ENCODE measurements at regions not wholly inside any gene's neighbourhood (a gene's known extent, or its start where the extent isn't known, plus 50 kb on each side); places are given as distances from the start of the nearest gene placed in this dataset.

- DNase-seq (ENCODE audit: low spot score in 2 of 2) (no peak), ATAC-seq (replicated peaks; ENCODE audit: extremely low read depth, poor library complexity, severe bottlenecking) (no peak)
- no peaks in the 10 kb centered on the region for H3K9me3 Mint-ChIP-seq
- H3K4me3 Mint-ChIP-seq = no peak overlapping the region
- H3K27ac Mint-ChIP-seq (ENCODE audit: low read depth) = no peak overlapping the region
- no peaks in the 10 kb centered on the region for H3K4me1 Mint-ChIP-seq
- peaks cover 45% of the 10 kb centered on the region for H3K27me3 Mint-ChIP-seq
- H3K36me3 Mint-ChIP-seq (ENCODE audit: insufficient read depth) = no peaks in the 10 kb centered on the region
These were observed 192.6 kb upstream of the GGTLC1 start for GRCh38 chr20:24181151-24181550.

- no peak overlapping the region for H3K4me3 Mint-ChIP-seq
- H3K4me1 Mint-ChIP-seq = no peaks in the 10 kb centered on the region
- no peak for ATAC-seq (replicated peaks; ENCODE audit: extremely low read depth, poor library complexity, severe bottlenecking)
- no peak for DNase-seq (ENCODE audit: low spot score in 2 of 2)
- H3K36me3 Mint-ChIP-seq (ENCODE audit: insufficient read depth) = peaks cover 2% of the 10 kb centered on the region
- H3K27me3 Mint-ChIP-seq = peaks cover 43% of the 10 kb centered on the region
- no peak overlapping the region for H3K27ac Mint-ChIP-seq (ENCODE audit: low read depth)
- no peaks in the 10 kb centered on the region for H3K9me3 Mint-ChIP-seq
These were observed 180.7 kb upstream of the GGTLC1 start for GRCh38 chr20:24169256-24169655.

GRCh38 chr20:24166412-24166811 is 177.8 kb upstream of the GGTLC1 start:
- H3K27ac Mint-ChIP-seq (ENCODE audit: low read depth) = no peak overlapping the region
- peaks cover 2% of the 10 kb centered on the region for H3K36me3 Mint-ChIP-seq (ENCODE audit: insufficient read depth)
- no peak for ATAC-seq (replicated peaks; ENCODE audit: extremely low read depth, poor library complexity, severe bottlenecking)
- peaks cover 15% of the 10 kb centered on the region for H3K27me3 Mint-ChIP-seq
- H3K4me1 Mint-ChIP-seq = no peaks in the 10 kb centered on the region
- no peak for DNase-seq (ENCODE audit: low spot score in 2 of 2)
- H3K4me3 Mint-ChIP-seq = no peak overlapping the region
- no peaks in the 10 kb centered on the region for H3K9me3 Mint-ChIP-seq

GRCh38 chr20:24166123-24166381 is 177.5 kb upstream of the GGTLC1 start:
- Mint-ChIP-seq H3K9me3 (no peaks in the 10 kb centered on the region), H3K4me3 (no peak overlapping the region), H3K27me3 (peaks cover 11% of the 10 kb centered on the region), H3K4me1 (no peaks in the 10 kb centered on the region), H3K36me3 (ENCODE audit: insufficient read depth) (peaks cover 2% of the 10 kb centered on the region), H3K27ac (ENCODE audit: low read depth) (no peak overlapping the region)
- ATAC-seq (replicated peaks; ENCODE audit: extremely low read depth, poor library complexity, severe bottlenecking) (no peak), DNase-seq (ENCODE audit: low spot score in 2 of 2) (no peak)

- Mint-ChIP-seq H3K4me1 (no peaks in the 10 kb centered on the region), H3K36me3 (ENCODE audit: insufficient read depth) (peaks cover 2% of the 10 kb centered on the region), H3K4me3 (no peak overlapping the region)
These were observed 176.9 kb upstream of the GGTLC1 start for GRCh38 chr20:24165301-24166122.

GRCh38 chr20:24164360-24164759 is 175.8 kb upstream of the GGTLC1 start:
- ATAC-seq (replicated peaks; ENCODE audit: extremely low read depth, poor library complexity, severe bottlenecking) (no peak), DNase-seq (ENCODE audit: low spot score in 2 of 2) (no peak)
- no peaks in the 10 kb centered on the region for H3K4me1 Mint-ChIP-seq
- H3K4me3 Mint-ChIP-seq = no peak overlapping the region
- no peaks in the 10 kb centered on the region for H3K27me3 Mint-ChIP-seq
- no peaks in the 10 kb centered on the region for H3K36me3 Mint-ChIP-seq (ENCODE audit: insufficient read depth)
- H3K9me3 Mint-ChIP-seq = no peaks in the 10 kb centered on the region
- H3K27ac Mint-ChIP-seq (ENCODE audit: low read depth) = no peak overlapping the region

More at GRCh38 chr20:24165301-24166122, 176.9 kb upstream of the GGTLC1 start:
- ATAC-seq (replicated peaks; ENCODE audit: extremely low read depth, poor library complexity, severe bottlenecking) (no peak), DNase-seq (ENCODE audit: low spot score in 2 of 2) (no peak)
- no peak overlapping the region for H3K27ac Mint-ChIP-seq (ENCODE audit: low read depth)
- peaks cover 6% of the 10 kb centered on the region for H3K27me3 Mint-ChIP-seq
- no peaks in the 10 kb centered on the region for H3K9me3 Mint-ChIP-seq

- DNase-seq (ENCODE audit: low spot score in 2 of 2) (no peak), ATAC-seq (replicated peaks; ENCODE audit: extremely low read depth, poor library complexity, severe bottlenecking) (no peak)
- no peaks in the 10 kb centered on the region for H3K36me3 Mint-ChIP-seq (ENCODE audit: insufficient read depth)
- H3K27ac Mint-ChIP-seq (ENCODE audit: low read depth) = no peak overlapping the region
- H3K4me1 Mint-ChIP-seq = no peaks in the 10 kb centered on the region
- no peak overlapping the region for H3K4me3 Mint-ChIP-seq
- no peaks in the 10 kb centered on the region for H3K27me3 Mint-ChIP-seq
- no peaks in the 10 kb centered on the region for H3K9me3 Mint-ChIP-seq
These were observed 174.9 kb upstream of the GGTLC1 start for GRCh38 chr20:24163506-24163905.

- no peak overlapping the region for H3K27ac Mint-ChIP-seq (ENCODE audit: low read depth)
- no peaks in the 10 kb centered on the region for H3K27me3 Mint-ChIP-seq
- no peak for ATAC-seq (replicated peaks; ENCODE audit: extremely low read depth, poor library complexity, severe bottlenecking)
These were observed 172.1 kb upstream of the GGTLC1 start for GRCh38 chr20:24160563-24161281.

GRCh38 chr20:24158281-24158680 is 169.7 kb upstream of the GGTLC1 start:
- peaks cover 13% of the 10 kb centered on the region for H3K27me3 Mint-ChIP-seq
- no peak overlapping the region for H3K4me3 Mint-ChIP-seq
- ATAC-seq (replicated peaks; ENCODE audit: extremely low read depth, poor library complexity, severe bottlenecking) (no peak), DNase-seq (ENCODE audit: low spot score in 2 of 2) (no peak)
- no peak overlapping the region for H3K27ac Mint-ChIP-seq (ENCODE audit: low read depth)
- H3K36me3 Mint-ChIP-seq (ENCODE audit: insufficient read depth) = peaks cover 2% of the 10 kb centered on the region
- H3K9me3 Mint-ChIP-seq = no peaks in the 10 kb centered on the region
- peaks cover 15% of the 10 kb centered on the region for H3K4me1 Mint-ChIP-seq

More at GRCh38 chr20:24160563-24161281, 172.1 kb upstream of the GGTLC1 start:
- DNase-seq (ENCODE audit: low spot score in 2 of 2) = no peak
- no peak overlapping the region for H3K4me3 Mint-ChIP-seq
- H3K4me1 Mint-ChIP-seq = peaks cover 15% of the 10 kb centered on the region
- H3K9me3 Mint-ChIP-seq = no peaks in the 10 kb centered on the region
- H3K36me3 Mint-ChIP-seq (ENCODE audit: insufficient read depth) = peaks cover 2% of the 10 kb centered on the region

GRCh38 chr20:24157213-24157612 is 168.6 kb upstream of the GGTLC1 start:
- Mint-ChIP-seq H3K36me3 (ENCODE audit: insufficient read depth) (peaks cover 2% of the 10 kb centered on the region), H3K9me3 (no peaks in the 10 kb centered on the region), H3K4me1 (peaks cover 15% of the 10 kb centered on the region), H3K27ac (ENCODE audit: low read depth) (peak overlapping the region; percentile 83), H3K27me3 (peaks cover 15% of the 10 kb centered on the region), H3K4me3 (no peak overlapping the region)
- peak; percentile 96 for ATAC-seq (replicated peaks; ENCODE audit: extremely low read depth, poor library complexity, severe bottlenecking)
- DNase-seq (ENCODE audit: low spot score in 2 of 2) = peak in 1 of 2 donors; percentile 58

- H3K4me3 Mint-ChIP-seq = no peak overlapping the region
- peaks cover 27% of the 10 kb centered on the region for H3K4me1 Mint-ChIP-seq
- DNase-seq (ENCODE audit: low spot score in 2 of 2) (no peak), ATAC-seq (replicated peaks; ENCODE audit: extremely low read depth, poor library complexity, severe bottlenecking) (no peak)
- peaks cover 2% of the 10 kb centered on the region for H3K36me3 Mint-ChIP-seq (ENCODE audit: insufficient read depth)
- H3K27ac Mint-ChIP-seq (ENCODE audit: low read depth) = no peak overlapping the region
- peaks cover 15% of the 10 kb centered on the region for H3K27me3 Mint-ChIP-seq
- peaks cover 4% of the 10 kb centered on the region for H3K9me3 Mint-ChIP-seq
These were observed 164.8 kb upstream of the GGTLC1 start for GRCh38 chr20:24153101-24154040.

GRCh38 chr20:24151621-24152294 is 163.2 kb upstream of the GGTLC1 start:
- H3K27me3 Mint-ChIP-seq = peaks cover 15% of the 10 kb centered on the region
- no peak for ATAC-seq (replicated peaks; ENCODE audit: extremely low read depth, poor library complexity, severe bottlenecking)
- H3K9me3 Mint-ChIP-seq = peaks cover 5% of the 10 kb centered on the region
- peaks cover 29% of the 10 kb centered on the region for H3K4me1 Mint-ChIP-seq
- no peak overlapping the region for H3K27ac Mint-ChIP-seq (ENCODE audit: low read depth)
- no peaks in the 10 kb centered on the region for H3K36me3 Mint-ChIP-seq (ENCODE audit: insufficient read depth)
- no peak overlapping the region for H3K4me3 Mint-ChIP-seq
- DNase-seq (ENCODE audit: low spot score in 2 of 2) = no peak
